ENCODE measurements at regions not wholly inside any gene's neighbourhood (a gene's known extent, or its start where the extent isn't known, plus 50 kb on each side); places are given as distances from the start of the nearest gene placed in this dataset.

GRCh38 chr9:129235931-129236331 lies 57.9 kb upstream of the IER5L start:
- TF ChIP-seq EP300 (IDR thresholded peaks at IDR 0.05) (no peak), POLR2AphosphoS5 (IDR thresholded peaks at IDR 0.05) (no peak), CTCF (IDR thresholded peaks at IDR 0.05) (no peak), POLR2A (IDR thresholded peaks at IDR 0.05) (no peak)
- DNase-seq, result peak in 1 of 2 donors; percentile 57
- Histone ChIP-seq H3K27ac (peak overlapping the region in 1 of 5 donors; percentile 30), H3K36me3 (no peaks in the 10 kb centered on the region), H3K4me1 (peaks cover 4 to 15% (median 15%) of the 10 kb centered on the region in 4 donors), H3K4me3 (peak overlapping the region in 1 of 4 donors; percentile 17), H3K27me3 (no peaks in the 10 kb centered on the region), H3K9me3 (no peaks in the 10 kb centered on the region)
- intact Hi-C loops (cut with DNase I; ENCODE audit: low total_unique reads), result no loop called here
- 48 to 79% (median 49%) methylated on average over 4 to 7 of the region's 7 CpGs for WGBS, 5 donors

- H3K4me3 ChIP-seq, result no peak overlapping the region
- no peak for DNase-seq
These were observed 57.2 kb upstream of the IER5L start for GRCh38 chr9:129235041-129235930.

GRCh38 chr9:129234491-129234890 lies 56.4 kb upstream of the IER5L start:
- Histone ChIP-seq H3K4me1 (peaks cover 4 to 15% (median 15%) of the 10 kb centered on the region in 4 donors), H3K27ac (no peak overlapping the region), H3K4me3 (no peak overlapping the region), H3K36me3 (no peaks in the 10 kb centered on the region), H3K9me3 (no peaks in the 10 kb centered on the region), H3K27me3 (no peaks in the 10 kb centered on the region)
- WGBS, 5 donors, result 71 to 87% (median 85%) methylated on average over 4 of the region's 4 CpGs
- intact Hi-C loops (cut with DNase I; ENCODE audit: low total_unique reads), result no loop called here
- TF ChIP-seq POLR2A (IDR thresholded peaks at IDR 0.05) (no peak), EP300 (IDR thresholded peaks at IDR 0.05) (no peak), POLR2AphosphoS5 (IDR thresholded peaks at IDR 0.05) (no peak), CTCF (IDR thresholded peaks at IDR 0.05) (no peak)
- no peak for DNase-seq

More at GRCh38 chr9:129235041-129235930, 57.2 kb upstream of the IER5L start:
- Histone ChIP-seq H3K27ac (no peak overlapping the region), H3K4me1 (peaks cover 4 to 15% (median 15%) of the 10 kb centered on the region in 4 donors), H3K36me3 (no peaks in the 10 kb centered on the region), H3K9me3 (no peaks in the 10 kb centered on the region), H3K27me3 (no peaks in the 10 kb centered on the region)
- WGBS, 5 donors, result 89 to 95% (median 91%) methylated on average over 15 to 18 of the region's 18 CpGs
- TF ChIP-seq POLR2AphosphoS5 (IDR thresholded peaks at IDR 0.05) (no peak), EP300 (IDR thresholded peaks at IDR 0.05) (no peak), CTCF (IDR thresholded peaks at IDR 0.05) (no peak), POLR2A (IDR thresholded peaks at IDR 0.05) (no peak)
- intact Hi-C loops (cut with DNase I; ENCODE audit: low total_unique reads), result no loop called here

- Histone ChIP-seq H3K4me3 (no peak overlapping the region), H3K9me3 (no peaks in the 10 kb centered on the region), H3K36me3 (no peaks in the 10 kb centered on the region), H3K27ac (no peak overlapping the region), H3K27me3 (no peaks in the 10 kb centered on the region), H3K4me1 (peaks cover 4 to 15% (median 14%) of the 10 kb centered on the region in 4 donors)
- intact Hi-C loops (cut with DNase I; ENCODE audit: low total_unique reads), result no loop called here
- TF ChIP-seq CTCF (IDR thresholded peaks at IDR 0.05), result no peak
- no peak for TF ChIP-seq EP300 (IDR thresholded peaks at IDR 0.05)
- TF ChIP-seq POLR2AphosphoS5 (IDR thresholded peaks at IDR 0.05), result no peak
- TF ChIP-seq POLR2A (IDR thresholded peaks at IDR 0.05), result no peak
- no peak for DNase-seq
- 55 to 88% (median 68%) methylated on average over 1 of the region's 1 CpG for WGBS, 5 donors
These were observed 55.0 kb upstream of the IER5L start for GRCh38 chr9:129232839-129233591.
